K562 (cell line): ENCODE measurements at regions not wholly inside any gene's neighbourhood (a gene's known extent, or its start where the extent isn't known, plus 50 kb on each side); places are given as distances from the start of the nearest gene placed in this dataset.

Source experiments
- ATF4 ChIP-seq: fragments of 450-650 bp; formaldehyde crosslinking; IDR thresholded peaks from 2 replicates; pipeline ENCODE4 v1.4.0; 2022; ENCODE audit warnings: mild to moderate bottlenecking, moderate library complexity
- CBFA2T3 ChIP-seq: fragments of 450-650 bp; IDR thresholded peaks from 2 replicates; pipeline ENCODE4 v1.6.1; 2017
- DIDO1 ChIP-seq: fragments of 450-650 bp; IDR thresholded peaks from 2 replicates; pipeline ENCODE4 v1.6.1; 2016; ENCODE audit warnings: low read depth, missing biosample characterization, missing genetic modification characterization
- EGR1 ChIP-seq: fragments of 450-650 bp; conservative IDR thresholded peaks from 2 replicates; pipeline ENCODE4 v1.6.1; 2017; ENCODE audit warnings: mild to moderate bottlenecking
- ERF ChIP-seq: fragments of 450-650 bp; formaldehyde crosslinking; IDR thresholded peaks from 2 replicates; pipeline ENCODE4 v1.4.0; 2020; ENCODE audit warnings: mild to moderate bottlenecking, mixed read lengths
- GABPB1 ChIP-seq: sonication (generic); formaldehyde crosslinking; IDR thresholded peaks from 2 replicates; pipeline ENCODE4 v1.8.0; 2022; ENCODE audit warnings: mild to moderate bottlenecking, missing genetic modification reagents
- GABPB2 ChIP-seq: fragments of 250-450 bp; sonication (Bioruptor Pico); conservative IDR thresholded peaks from 2 replicates; pipeline ENCODE4 v1.5.1; 2021; ENCODE audit warnings: mild to moderate bottlenecking
- KLF1 ChIP-seq: fragments of 450-650 bp; IDR thresholded peaks from 2 replicates; pipeline ENCODE4 v1.6.1; 2016; ENCODE audit warnings: missing genetic modification characterization, missing compliant biosample characterization
- NFIC ChIP-seq: fragments of 450-650 bp; IDR thresholded peaks from 2 replicates; pipeline ENCODE4 v1.6.1; 2017; ENCODE audit warnings: mild to moderate bottlenecking, inconsistent platforms
- NFIX ChIP-seq: fragments of 250-450 bp; sonication (Bioruptor Pico); IDR thresholded peaks from 2 replicates; pipeline ENCODE4 v1.4.0; 2020; ENCODE audit warnings: low read depth, mild to moderate bottlenecking, moderate library complexity
- NR0B1 ChIP-seq: fragments of 450-650 bp; IDR thresholded peaks from one replicate; pipeline ENCODE4 v1.6.1; 2018; ENCODE audit warnings: mild to moderate bottlenecking, moderate library complexity; ENCODE audit not compliant: partially characterized antibody
- NR4A1 ChIP-seq, 2 experiments: fragments of 250-450 bp in 1 of 2; fragments of 450-650 bp in 1 of 2; sonication (Bioruptor Pico) in 1 of 2; IDR thresholded peaks; 2 replicates each; pipeline versions ENCODE4 v1.4.0 to v1.6.1; 2016 to 2020; ENCODE audit warnings: mild to moderate bottlenecking in 2 of 2, missing compliant biosample characterization in 1 of 2, missing genetic modification characterization in 1 of 2, moderate library complexity in 1 of 2
- SLC30A9 ChIP-seq: fragments of 250-450 bp; sonication (Bioruptor Pico); IDR thresholded peaks from 2 replicates; pipeline ENCODE4 v1.8.0; 2022; ENCODE audit warnings: mild to moderate bottlenecking, moderate library complexity
- SMARCA5 ChIP-seq: fragments of 450-650 bp; IDR thresholded peaks from 2 replicates; pipeline ENCODE4 v1.6.1; 2016
- TARDBP ChIP-seq: fragments of 450-650 bp; IDR thresholded peaks from 2 replicates; pipeline ENCODE4 v1.6.1; 2016
- TRIM24 ChIP-seq, 2 experiments: fragments of 450-650 bp; IDR thresholded peaks; 2 replicates each; pipeline ENCODE4 v1.6.1; 2016
- ZNF146 ChIP-seq: IDR thresholded peaks from one replicate; pipeline ENCODE4 v1.6.1; 2018; ENCODE audit warnings: missing compliant biosample characterization; ENCODE audit not compliant: unreplicated experiment
- ZNF24 ChIP-seq: fragments of 450-650 bp; IDR thresholded peaks from 2 replicates; pipeline ENCODE4 v1.6.1; 2016
- ZNF311 ChIP-seq: fragments of 250-450 bp; sonication (Bioruptor Pico); IDR thresholded peaks from 2 replicates; pipeline ENCODE4 v1.4.0; 2020; ENCODE audit warnings: mild to moderate bottlenecking, moderate library complexity
- ZNF324 ChIP-seq: fragments of 250-450 bp; sonication (Bioruptor Pico); IDR thresholded peaks from 2 replicates; pipeline ENCODE4 v1.4.0; 2020; ENCODE audit warnings: mild to moderate bottlenecking
- ZNF354B ChIP-seq: fragments of 250-450 bp; sonication (Bioruptor Pico); IDR thresholded peaks from 2 replicates; pipeline ENCODE4 v1.4.0; 2020
- ZNF384 ChIP-seq: IDR thresholded peaks from 2 replicates; pipeline ENCODE4 v1.6.1; 2012; ENCODE audit warnings: low read depth, low read length, improper control_type of control experiment
- ZNF561 ChIP-seq: fragments of 450-650 bp; formaldehyde crosslinking; conservative IDR thresholded peaks from 2 replicates; pipeline ENCODE4 v1.4.0; 2020; ENCODE audit warnings: mild to moderate bottlenecking, moderate library complexity
- ZNF740 ChIP-seq, 3 experiments: fragments of 200-800 bp in 1 of 3; sonication (Bioruptor generic) in 1 of 3; sonication (generic) in 1 of 3; formaldehyde crosslinking in 1 of 3; IDR thresholded peaks; 2 replicates each; pipeline versions ENCODE4 v1.6.1 to v1.8.0; 2016 to 2022; ENCODE audit warnings: mild to moderate bottlenecking in 2 of 3, missing compliant biosample characterization in 2 of 3, missing genetic modification characterization in 2 of 3, missing genetic modification reagents in 1 of 3
- ZNF764 ChIP-seq: fragments of 250-450 bp; sonication (Bioruptor Pico); IDR thresholded peaks from 2 replicates; pipeline ENCODE4 v1.4.0; 2020; ENCODE audit warnings: low read depth, mild to moderate bottlenecking, moderate library complexity
- TF ChIP-seq, protein P1 (sequence below): sonication (generic); formaldehyde crosslinking; IDR thresholded peaks from 2 replicates; pipeline ENCODE4 v1.9.0; 2022; ENCODE audit warnings: mild to moderate bottlenecking, missing genetic modification reagents
- TF ChIP-seq, protein P2 (sequence below): IDR thresholded peaks from 2 replicates; pipeline ENCODE4 v1.6.1; 2011; ENCODE audit not compliant: insufficient read length; ENCODE audit errors: extremely low read depth

DNA sequence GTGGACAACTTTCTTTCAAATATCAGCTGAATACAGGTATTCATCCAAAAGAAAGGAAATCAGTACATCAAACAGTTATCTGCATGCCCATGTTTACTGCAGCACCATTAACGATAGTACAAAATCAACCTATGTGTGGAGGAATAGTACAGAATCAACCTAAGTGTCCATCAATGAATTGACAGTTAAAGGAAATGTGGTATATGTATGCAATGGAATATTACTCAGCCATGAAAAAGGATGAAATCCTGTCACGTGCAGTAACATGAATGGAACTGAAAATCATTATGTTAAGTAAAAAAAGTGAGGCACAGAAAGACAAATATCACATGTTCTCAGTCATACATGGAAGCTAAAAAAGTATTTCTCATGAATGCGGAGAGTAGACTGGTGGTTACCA lies 132.3 kb downstream of the MED15 start (continued):
- TF ChIP-seq ZNF740 (CRISPR knock-in tag; IDR thresholded peaks at IDR 0.05) (peak; percentile 37; the same call in 1 of the 2 replicates), ZNF740 (tag; IDR thresholded peaks at IDR 0.05) (no peak), NFIX (CRISPR knock-in tag) (no peak), KLF1 (tag) (no peak), SLC30A9 (CRISPR knock-in tag) (no peak), ZNF324 (CRISPR knock-in tag) (peak; percentile 32; the same call in 1 of the 2 replicates), ATF4 (CRISPR knock-in tag) (no peak), ZNF764 (0 out of 2 replicates have a peak, but pooled peaks have one; percentile 27), ZNF561 (no peak), ZNF311 (CRISPR knock-in tag) (no peak), TRIM24 (IDR thresholded peaks at IDR 0.05) (no peak; a peak in 1 of 4 replicates), GABPB2 (CRISPR knock-in tag) (no peak), GABPB1 (CRISPR knock-in tag) (no peak), ZNF24 (peak; percentile 41; the same call in 1 of the 2 replicates), NFIC (no peak), ERF (CRISPR knock-in tag) (no peak), TARDBP (no peak), SMARCA5 (peak; percentile 99), ZNF384 (no peak), CBFA2T3 (no peak), ZNF146 (CRISPR knock-in tag) (peak; percentile 100), EGR1 (no peak), DIDO1 (tag) (0 out of 2 replicates have a peak, but pooled peaks have one; percentile 65), NR4A1 (CRISPR knock-in tag; IDR thresholded peaks at IDR 0.05) (no peak), NR4A1 (tag; IDR thresholded peaks at IDR 0.05) (no peak), ZNF354B (CRISPR knock-in tag) (no peak), NR0B1 (no peak)
- TF ChIP-seq, protein P1, sequence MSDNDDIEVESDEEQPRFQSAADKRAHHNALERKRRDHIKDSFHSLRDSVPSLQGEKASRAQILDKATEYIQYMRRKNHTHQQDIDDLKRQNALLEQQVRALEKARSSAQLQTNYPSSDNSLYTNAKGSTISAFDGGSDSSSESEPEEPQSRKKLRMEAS (CRISPR knock-in tag), result no peak
- TF ChIP-seq, protein P2, sequence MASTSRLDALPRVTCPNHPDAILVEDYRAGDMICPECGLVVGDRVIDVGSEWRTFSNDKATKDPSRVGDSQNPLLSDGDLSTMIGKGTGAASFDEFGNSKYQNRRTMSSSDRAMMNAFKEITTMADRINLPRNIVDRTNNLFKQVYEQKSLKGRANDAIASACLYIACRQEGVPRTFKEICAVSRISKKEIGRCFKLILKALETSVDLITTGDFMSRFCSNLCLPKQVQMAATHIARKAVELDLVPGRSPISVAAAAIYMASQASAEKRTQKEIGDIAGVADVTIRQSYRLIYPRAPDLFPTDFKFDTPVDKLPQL, result no peak
